GM18511 (cell line): ENCODE measurements at regions not wholly inside any gene's neighbourhood (a gene's known extent, or its start where the extent isn't known, plus 50 kb on each side); places are given as distances from the start of the nearest gene placed in this dataset.

ENCODE experiments used
- ATAC-seq: cut with Tn5 transposase; IDR thresholded peaks from one replicate; pipeline ENCODE4 v1.9.1; 2021; ENCODE audit warnings: mild to moderate bottlenecking, moderate library complexity; ENCODE audit not compliant: unreplicated experiment

- no peak for ATAC-seq
Observed at GRCh38 chr2:235291461-235291860, 202.4 kb upstream of the AGAP1 start.

GRCh38 chr2:235293061-235293460, 200.8 kb upstream of the AGAP1 start:
- no peak for ATAC-seq

GRCh38 chr2:235295831-235296230, 198.0 kb upstream of the AGAP1 start:
- ATAC-seq, result no peak

- ATAC-seq, result no peak
Observed at GRCh38 chr2:235300368-235301201, 193.3 kb upstream of the AGAP1 start.

GRCh38 chr2:235301202-235302076, 192.4 kb upstream of the AGAP1 start:
- no peak for ATAC-seq

- ATAC-seq, result no peak
Observed at GRCh38 chr2:235302263-235302662, 191.6 kb upstream of the AGAP1 start.

GRCh38 chr2:235303499-235304291, 190.1 kb upstream of the AGAP1 start:
- ATAC-seq, result no peak

GRCh38 chr2:235305678-235306077, 188.2 kb upstream of the AGAP1 start:
- ATAC-seq, result no peak

- no peak for ATAC-seq
Observed at GRCh38 chr2:235311044-235311443, 182.8 kb upstream of the AGAP1 start.

GRCh38 chr2:235312571-235312970, 181.3 kb upstream of the AGAP1 start:
- ATAC-seq, result no peak

GRCh38 chr2:235314371-235314930, 179.4 kb upstream of the AGAP1 start:
- ATAC-seq, result no peak

GRCh38 chr2:235319095-235319494, 174.7 kb upstream of the AGAP1 start:
- ATAC-seq, result no peak

GRCh38 chr2:235320326-235320725, 173.5 kb upstream of the AGAP1 start:
- ATAC-seq, result no peak

- no peak for ATAC-seq
Observed at GRCh38 chr2:235324324-235324723, 169.5 kb upstream of the AGAP1 start.

GRCh38 chr2:235325151-235325550, 168.7 kb upstream of the AGAP1 start:
- ATAC-seq, result no peak

GRCh38 chr2:235328991-235329390, 164.9 kb upstream of the AGAP1 start:
- ATAC-seq, result no peak

- ATAC-seq, result no peak
Observed at GRCh38 chr2:235330775-235331451, 162.9 kb upstream of the AGAP1 start.

- ATAC-seq, result no peak
Observed at GRCh38 chr2:235332240-235332890, 161.5 kb upstream of the AGAP1 start.

- no peak for ATAC-seq
Observed at GRCh38 chr2:235333076-235333475, 160.8 kb upstream of the AGAP1 start.

- ATAC-seq, result no peak
Observed at GRCh38 chr2:235334179-235334578, 159.7 kb upstream of the AGAP1 start.
